ENCODE measurements at regions not wholly inside any gene's neighbourhood (a gene's known extent, or its start where the extent isn't known, plus 50 kb on each side); places are given as distances from the start of the nearest gene placed in this dataset.

- no peak for TF ChIP-seq CTCF (IDR thresholded peaks at IDR 0.05)
- no peak for TF ChIP-seq POLR2AphosphoS5 (IDR thresholded peaks at IDR 0.05)
- no peak for TF ChIP-seq POLR2A (IDR thresholded peaks at IDR 0.05)
Measured at GRCh38 chr12:90250042-90250441, 541.4 kb upstream of the ATP2B1 start.

Data from stomach (tissue), 4 donors.